Activated T-cell treated with anti-CD3 and anti-CD28 coated beads for 4 hours (primary cell): ENCODE measurements at regions not wholly inside any gene's neighbourhood (a gene's known extent, or its start where the extent isn't known, plus 50 kb on each side); places are given as distances from the start of the nearest gene placed in this dataset.

Experiments used
- DNase-seq: peaks from one replicate; pipeline ENCODE4 v3.0.0-alpha.2; 2020

GRCh38 chr1:9419369-9420041 is 119.8 kb upstream of the SLC25A33 start:
- no peak for DNase-seq

GRCh38 chr1:9420835-9421532 is 118.3 kb upstream of the SLC25A33 start:
- DNase-seq = no peak

DNA sequence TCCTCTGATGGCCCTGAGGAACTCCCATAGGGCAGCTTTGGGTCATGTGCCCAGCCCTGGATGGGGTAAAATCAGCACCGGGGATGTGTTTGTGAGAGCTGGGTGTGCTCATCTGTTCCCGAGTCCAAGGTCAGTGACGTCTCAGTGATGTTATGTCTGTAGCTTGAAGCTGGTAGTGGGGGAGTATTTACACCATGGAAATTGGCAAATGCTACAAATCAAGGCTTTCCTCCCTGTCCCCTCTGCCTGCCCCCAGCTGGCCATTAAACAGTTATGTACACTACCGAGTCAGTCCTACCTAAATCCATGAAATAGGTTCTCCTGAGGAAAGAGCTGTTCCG is 117.8 kb upstream of the SLC25A33 start:
- DNase-seq = no peak

DNA sequence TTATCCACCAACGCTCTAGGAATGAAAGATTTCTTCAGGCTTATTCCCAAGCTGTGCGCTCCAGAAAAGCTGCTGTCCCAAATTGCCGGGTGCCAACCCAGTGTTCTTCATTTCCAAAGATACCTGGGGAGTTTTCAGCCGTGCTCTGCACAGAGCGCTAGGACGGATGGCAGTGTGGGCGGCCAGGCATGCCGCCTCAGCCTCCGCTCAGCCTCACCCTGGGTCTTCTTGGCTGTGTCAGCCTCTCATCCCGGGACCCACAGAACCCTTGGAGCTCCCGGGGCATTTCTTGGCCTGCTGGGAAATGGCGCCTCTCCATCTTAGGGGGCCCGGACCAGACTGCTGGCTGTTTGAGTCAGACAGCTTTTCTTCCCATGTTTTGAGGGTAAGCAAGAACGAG is 116.9 kb upstream of the SLC25A33 start:
- no peak for DNase-seq

- no peak for DNase-seq
Observed at GRCh38 chr1:9422911-9423505, 116.3 kb upstream of the SLC25A33 start.

DNA sequence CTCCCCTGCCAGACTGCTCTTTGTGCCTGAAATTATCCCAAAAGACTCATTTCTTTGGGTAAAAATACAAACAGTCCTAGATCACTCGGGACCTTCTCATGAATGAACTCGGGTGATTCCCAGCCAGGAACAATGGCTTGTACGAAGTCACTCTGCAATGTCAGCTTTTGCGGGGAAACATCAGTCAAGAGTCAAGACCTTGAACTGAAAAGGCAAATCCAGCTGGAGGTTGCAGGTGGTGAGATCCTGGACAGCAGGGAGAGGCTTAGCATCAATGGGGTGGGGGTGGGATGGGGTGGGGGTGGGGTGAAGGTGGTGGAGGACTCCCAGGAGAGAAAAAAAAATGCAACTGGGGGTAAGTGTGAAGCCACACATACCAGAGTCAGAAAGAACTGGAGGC is 115.0 kb upstream of the SLC25A33 start:
- no peak for DNase-seq

- DNase-seq = no peak
Observed at GRCh38 chr1:9425859-9426258, 113.4 kb upstream of the SLC25A33 start.

GRCh38 chr1:9426291-9426711 is 113.0 kb upstream of the SLC25A33 start:
- DNase-seq = peak; percentile 49

DNA sequence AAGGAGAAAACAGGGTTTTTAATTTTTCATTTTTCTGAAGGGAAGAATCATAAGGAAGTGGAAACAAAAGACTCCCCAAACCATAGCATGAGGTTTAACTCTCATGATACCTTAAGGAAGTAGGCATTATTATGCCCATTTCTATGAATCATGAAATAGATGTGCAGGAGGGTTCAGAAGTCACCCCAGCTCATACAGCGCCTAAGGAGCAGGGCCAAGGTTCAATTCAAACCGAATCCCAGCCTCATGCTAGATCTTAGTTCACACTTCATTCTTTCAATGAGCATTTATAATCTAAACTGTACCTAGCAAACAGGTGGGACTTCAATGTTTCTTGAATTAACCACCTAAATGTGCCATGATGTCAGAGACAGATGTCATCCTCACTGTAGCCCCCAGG is 111.9 kb upstream of the SLC25A33 start:
- DNase-seq = no peak

DNA sequence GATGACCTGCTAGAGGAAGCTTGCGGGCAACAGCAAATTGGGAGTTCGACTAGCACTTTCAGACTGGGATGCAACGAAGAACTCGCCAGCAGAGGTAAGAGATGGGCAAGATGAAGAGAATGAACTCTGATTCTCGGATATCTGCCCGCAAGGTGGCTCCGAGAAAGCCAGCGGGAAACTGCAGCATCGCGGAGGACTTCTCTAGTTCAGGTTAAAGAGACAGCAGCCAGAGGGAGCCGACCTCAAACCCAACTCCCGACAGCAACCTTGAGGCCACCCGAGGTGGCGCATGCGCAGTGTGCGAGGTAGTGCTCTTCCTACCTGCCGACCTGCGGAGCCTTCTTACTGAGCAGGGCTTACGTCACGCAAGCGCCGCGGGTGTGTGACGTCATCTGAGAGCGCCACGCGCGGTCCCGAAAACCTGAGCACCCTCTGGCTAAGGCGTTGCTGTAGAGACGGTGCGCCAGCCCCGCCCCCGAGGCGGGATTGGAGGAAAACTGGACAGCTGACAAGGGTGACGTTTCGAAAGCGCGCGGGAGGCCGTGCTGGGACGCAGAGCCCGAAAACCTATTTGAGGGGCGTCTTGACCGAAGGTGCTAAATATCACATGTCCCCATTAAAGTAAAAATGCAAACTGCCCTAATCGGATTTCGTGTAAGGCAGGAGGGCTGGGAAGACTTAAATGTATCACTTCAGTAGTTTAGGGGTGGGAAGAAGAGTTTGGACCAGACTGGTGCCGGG is 110.5 kb upstream of the SLC25A33 start:
- peak; percentile 99 for DNase-seq

- DNase-seq = no peak
Observed at GRCh38 chr1:9429342-9429711, 109.9 kb upstream of the SLC25A33 start.

DNA sequence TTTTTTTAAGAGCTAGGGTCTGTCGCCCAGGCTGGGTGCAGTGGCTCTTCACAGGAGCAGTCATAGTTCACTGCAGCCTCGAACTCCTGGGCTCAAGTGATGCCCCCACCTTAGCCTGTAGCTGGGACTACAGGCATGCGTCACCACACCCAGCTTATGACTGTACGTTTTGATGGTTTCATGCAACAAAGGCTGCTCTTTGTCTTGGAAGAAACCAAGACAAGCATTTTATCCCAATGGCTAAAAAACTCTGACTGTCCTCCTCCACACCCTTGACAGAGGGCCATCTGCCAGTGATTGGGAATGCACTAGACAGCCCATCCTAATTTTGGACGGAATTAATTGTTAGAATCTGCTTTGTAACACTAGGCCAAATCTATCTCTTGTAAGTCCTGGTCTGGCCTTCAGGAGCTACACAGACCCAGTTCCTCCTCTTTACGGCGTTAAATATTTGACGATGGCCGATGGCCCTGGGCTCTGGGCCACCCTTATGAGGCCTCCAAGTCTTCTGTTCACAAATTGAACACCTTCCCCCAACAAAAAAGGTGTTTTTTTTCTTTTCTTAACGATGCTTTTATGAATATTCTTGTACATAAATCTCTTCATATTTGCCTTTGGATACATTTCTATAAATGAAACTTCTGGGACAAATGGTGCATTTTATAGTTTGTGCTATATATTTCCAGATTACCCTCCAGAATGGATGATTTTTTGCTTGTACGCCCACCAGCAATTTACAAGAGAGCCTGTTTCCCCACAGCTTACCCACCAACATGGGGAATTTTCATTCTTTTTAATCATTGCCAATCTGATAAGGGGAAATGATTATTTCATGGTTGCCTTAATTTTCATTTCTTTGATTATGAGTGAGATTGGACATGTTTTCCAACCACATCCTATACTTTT is 104.8 kb upstream of the SLC25A33 start:
- no peak for DNase-seq

DNA sequence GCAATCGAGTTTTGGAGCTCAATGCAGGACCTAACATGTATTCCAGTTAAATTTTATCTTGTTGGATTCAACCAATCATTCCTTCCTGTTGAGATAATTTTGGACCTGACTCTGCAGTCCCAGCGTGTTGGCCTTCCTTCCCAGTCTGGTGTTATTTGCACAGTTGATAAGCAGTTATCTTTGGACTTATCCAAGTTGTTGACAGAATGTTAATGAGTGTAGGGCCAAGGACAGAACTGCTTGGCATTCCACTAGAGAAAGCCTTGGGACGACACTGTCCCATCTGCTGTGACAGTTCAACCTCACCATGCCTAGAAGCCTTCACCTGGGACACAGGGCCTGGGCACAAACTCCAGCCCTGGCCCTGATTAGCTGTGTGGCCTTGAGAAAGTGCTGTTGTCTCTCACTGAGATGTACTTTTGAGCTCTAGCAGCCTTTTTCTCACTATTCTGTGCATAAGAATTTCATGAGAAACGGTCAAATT is 104.1 kb upstream of the SLC25A33 start:
- DNase-seq = no peak

DNA sequence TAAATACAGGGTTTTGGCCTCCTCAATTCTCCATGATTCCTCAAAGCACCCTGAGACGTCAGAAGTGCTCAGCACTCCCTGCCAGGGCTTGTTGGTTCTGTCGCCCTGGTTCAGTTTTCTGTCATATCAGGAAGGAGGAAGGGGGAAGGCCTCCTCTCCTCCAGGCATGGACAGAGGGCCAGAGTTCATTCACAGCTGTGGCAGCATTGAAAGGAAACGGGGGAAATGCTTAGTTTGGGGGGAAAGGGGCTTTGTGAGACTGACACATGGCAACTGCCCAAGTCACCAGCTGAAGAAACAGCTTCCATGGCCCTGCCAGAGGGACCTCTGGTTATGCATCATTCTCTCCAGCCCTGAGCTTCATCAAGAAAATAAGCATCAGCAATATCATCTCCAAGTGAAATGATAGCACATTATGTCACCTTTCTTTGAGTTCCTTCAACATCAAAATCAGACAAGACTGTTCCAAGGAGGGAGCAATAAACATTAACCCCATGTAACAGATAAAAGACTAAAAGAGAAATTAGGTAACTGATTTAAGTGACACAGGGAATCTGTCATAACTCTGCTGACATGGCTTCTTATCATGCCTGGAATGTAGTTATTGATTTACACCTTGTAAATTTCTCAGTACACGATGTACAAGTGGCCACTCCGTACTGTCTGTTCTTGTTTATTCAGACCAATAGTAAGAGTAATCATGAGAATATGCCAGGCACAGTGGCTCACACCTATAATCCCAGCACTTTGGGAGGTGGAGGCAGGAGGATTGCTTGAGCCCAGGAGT is 103.2 kb upstream of the SLC25A33 start:
- DNase-seq = no peak

DNA sequence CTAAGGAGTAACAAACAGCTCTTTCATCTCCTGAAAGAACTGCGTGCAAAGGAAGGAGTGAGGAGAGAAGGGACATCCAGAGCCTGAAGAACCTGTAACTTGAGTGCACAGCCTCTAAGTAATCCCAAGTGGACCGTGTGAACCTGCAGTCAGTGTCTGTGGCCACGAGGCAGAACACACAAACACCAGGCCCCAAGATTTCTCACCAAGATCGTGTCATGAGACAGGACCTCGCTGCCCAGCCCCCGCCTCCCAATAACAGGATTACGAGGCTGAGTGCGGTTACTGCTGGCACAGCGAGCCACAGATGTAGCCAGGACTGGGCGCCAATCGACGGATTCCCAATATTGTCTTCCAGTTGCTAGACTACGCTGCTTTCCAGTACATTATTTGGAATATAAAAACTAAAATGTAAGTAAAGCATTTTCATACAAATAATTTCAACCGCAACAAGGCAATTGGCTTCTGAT is 101.3 kb upstream of the SLC25A33 start:
- no peak for DNase-seq

- DNase-seq = no peak
Observed at GRCh38 chr1:9438431-9439073, 100.7 kb upstream of the SLC25A33 start.

- no peak for DNase-seq
Observed at GRCh38 chr1:9439074-9439761, 100.0 kb upstream of the SLC25A33 start.

- DNase-seq = no peak
Observed at GRCh38 chr1:9440261-9440660, 99.0 kb upstream of the SLC25A33 start.

DNA sequence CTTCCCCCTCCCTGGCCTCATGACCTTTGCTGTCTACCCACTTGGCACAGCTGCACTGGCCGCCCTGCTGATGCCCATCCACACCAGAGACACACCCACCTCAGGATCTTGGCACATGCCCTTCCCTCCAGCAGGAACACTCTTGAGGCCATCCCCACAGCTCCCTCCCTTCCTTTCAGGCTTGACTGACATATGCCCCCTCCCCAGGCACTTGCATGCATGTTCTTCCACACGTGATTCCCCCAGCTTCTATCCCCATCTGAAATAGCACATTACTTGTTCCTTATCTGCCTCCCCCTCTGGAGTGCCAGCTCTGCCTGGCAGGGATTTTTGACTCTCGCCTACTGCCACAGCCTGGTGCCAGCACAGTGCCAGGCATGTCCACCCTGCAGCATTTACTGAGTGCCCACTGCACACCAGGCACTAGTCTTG is 98.5 kb upstream of the SLC25A33 start:
- no peak for DNase-seq

DNA sequence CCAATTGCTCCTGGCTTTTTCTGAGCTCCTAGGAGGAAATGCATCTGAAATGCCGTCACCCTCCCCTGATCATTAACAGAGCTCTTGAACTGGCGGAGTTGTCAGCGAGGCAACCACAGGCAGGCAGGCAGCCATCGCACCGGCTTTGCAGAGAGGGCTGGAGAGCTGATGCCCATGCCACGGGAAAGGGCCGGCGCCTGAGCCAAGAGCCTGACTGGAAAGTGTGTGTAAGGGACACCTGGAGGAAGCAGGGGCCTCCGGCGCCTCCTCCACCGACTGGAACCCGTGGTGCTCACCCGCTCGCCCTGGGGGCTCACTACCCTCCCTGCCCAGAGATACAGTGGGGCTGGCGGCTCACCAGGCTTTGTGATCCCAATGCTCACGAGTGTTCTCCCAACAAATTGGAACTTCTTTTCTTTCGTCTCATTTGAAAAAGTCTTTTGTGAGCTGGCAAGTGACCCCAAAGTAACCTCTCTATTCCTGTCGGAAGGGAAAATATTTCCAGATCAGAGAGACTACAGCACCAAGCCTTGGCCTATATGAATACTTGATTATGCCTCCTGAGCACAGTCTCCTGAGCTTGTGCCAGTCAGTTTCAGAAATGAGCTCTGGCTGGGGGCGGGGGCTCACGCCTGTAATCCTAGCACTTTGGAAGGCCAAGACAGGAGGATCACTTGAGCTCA is 97.7 kb upstream of the SLC25A33 start:
- DNase-seq = no peak
